VCaP (cell line): ENCODE measurements at regions not wholly inside any gene's neighbourhood (a gene's known extent, or its start where the extent isn't known, plus 50 kb on each side); places are given as distances from the start of the nearest gene placed in this dataset.
A peak's percentile ranks its signal among the peaks of the same experiment; 100 is the strongest.
"Not testable (repeated sequence)": the region's sequence is repeated elsewhere in the genome, so short reads cannot be mapped to it uniquely, and the experiment has no call there.

Experiments used
- H3K27ac ChIP-seq: fragments of 450-650 bp; 2 replicates; pipeline ENCODE4 v1.5.1; 2017
- CTCF ChIP-seq: fragments of 450-650 bp; conservative IDR thresholded peaks from 2 replicates; pipeline ENCODE4 v1.5.1; 2017; ENCODE audit warnings: mild to moderate bottlenecking, moderate library complexity

- no peak for TF ChIP-seq CTCF
- H3K27ac ChIP-seq: no peak overlapping the region
These were observed 74.3 kb upstream of the IGFBP7 start for GRCh38 chr4:57184378-57185029.

DNA sequence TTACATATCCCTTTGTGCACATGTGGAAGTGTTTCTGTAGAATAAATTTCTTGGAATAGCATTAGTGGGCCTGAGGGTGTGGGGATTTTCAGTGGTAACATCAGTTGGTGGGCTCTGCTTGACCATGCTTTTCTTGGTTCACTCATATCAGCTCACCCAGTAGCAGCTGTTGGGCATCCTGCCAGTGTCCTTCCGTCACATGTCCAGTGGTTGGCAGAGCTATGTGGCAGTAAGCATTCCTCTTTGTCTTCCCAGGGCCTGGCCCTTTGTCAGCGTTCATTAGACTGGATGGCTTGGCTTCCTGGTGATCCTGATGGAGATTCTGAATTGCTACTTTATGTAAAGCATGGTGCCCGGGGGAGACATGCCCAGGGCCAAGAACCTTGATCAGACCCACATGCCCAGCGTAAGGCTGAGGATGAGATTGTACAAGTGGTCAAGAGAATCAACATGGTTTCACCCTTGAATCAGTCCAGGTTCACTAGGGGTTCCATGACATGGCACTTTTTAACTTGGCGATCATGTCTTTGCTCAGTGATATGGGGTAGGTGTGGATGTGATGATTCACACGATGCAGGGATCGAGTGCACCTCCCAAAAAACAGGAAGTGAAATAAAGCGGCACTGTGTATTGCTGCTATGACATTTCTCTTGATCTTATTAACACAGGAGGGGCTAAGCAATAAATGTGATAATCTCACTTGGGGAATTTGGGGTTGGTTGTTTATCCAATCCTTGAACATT is 72.1 kb upstream of the IGFBP7 start:
- TF ChIP-seq CTCF: no peak
- no peak overlapping the region for H3K27ac ChIP-seq

GRCh38 chr4:57173136-57173535 is 63.0 kb upstream of the IGFBP7 start:
- H3K27ac ChIP-seq: not testable (repeated sequence)

DNA sequence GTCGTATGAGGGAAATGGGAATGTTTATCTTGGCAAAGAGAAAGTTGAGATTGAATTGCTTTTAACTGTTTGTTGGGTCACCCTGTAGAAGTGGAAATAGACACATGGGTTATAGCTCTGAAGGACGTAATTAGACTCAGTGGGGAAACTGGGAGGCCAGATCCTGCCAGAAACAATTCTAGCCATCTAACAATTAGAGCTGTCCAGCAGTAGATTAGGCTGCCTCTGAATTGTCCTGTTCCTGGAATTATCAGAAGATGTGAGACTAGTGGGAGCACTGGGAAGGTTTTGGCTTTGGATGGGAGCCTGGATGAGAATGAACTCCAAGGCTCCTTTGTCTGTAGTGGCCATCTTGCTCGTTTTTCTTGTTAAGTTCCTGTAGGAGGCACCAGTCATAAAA is 61.9 kb upstream of the IGFBP7 start:
- TF ChIP-seq CTCF: no peak
- no peak overlapping the region for H3K27ac ChIP-seq

DNA sequence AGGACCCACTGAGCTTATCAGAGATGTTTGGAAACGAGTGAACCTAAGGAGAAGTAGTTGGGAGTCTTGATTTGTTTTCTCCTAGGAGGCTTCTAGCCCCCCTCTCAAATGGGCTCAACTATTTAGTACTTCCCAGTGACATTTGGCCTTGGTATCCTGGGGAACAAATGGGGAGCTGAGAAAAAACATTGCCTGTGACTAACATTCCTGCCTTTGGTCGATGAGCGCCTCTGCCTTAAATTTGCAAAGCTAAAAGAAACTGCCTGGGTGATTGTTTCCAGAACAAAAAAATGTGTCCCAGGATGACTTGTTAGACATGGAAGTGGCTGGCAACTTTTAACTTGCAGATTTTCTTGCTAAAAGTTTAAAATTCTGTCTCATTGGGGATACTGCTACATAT is 58.8 kb upstream of the IGFBP7 start:
- H3K27ac ChIP-seq: no peak overlapping the region
- TF ChIP-seq CTCF: no peak

DNA sequence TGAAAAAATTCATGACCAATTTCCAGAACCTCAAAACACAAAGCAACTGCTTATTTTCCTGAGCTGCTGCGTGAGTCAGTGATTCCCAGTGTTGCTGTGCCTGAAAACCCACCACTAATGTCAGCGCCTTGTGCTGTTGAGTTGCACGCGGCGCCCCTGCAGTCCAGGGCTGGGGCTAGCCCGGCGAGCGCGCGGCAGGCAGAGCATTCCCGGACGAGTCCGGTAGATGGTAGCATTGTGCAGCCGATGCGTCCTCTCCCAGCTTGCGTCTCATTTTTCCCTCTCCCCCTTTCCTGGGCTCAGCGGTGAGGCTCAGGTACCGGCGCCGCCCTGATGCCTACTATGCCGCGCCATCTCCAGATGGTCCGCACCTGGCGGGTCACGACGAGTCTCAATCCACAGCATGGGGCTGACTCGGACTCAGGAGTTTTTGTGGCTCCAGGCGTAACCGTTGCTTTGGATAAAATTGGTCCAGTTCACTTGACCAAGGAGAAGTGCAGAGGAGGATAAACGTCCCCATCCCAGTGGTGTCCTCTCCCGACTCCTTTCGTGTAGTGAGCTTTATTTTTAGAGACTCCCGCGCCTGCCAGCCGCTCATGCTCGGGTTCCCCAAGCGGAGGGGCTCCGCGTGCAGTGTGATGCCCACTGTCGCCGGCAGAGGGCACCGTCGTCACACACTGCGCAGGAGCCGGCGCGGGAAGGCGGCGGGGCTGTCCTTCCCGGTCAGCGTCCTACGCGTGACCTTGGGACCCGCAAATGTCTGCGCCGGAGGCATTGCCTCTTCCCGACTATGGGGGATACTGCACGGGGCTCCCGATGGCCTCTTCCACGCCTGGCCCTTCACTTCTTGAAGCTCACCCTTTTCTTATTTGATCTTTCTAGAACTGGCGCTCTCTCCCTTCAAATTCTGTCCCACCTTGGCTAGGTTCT is 53.6 kb upstream of the IGFBP7 start:
- TF ChIP-seq CTCF: peak; percentile 98
- H3K27ac ChIP-seq: peak overlapping the region; percentile 62

DNA sequence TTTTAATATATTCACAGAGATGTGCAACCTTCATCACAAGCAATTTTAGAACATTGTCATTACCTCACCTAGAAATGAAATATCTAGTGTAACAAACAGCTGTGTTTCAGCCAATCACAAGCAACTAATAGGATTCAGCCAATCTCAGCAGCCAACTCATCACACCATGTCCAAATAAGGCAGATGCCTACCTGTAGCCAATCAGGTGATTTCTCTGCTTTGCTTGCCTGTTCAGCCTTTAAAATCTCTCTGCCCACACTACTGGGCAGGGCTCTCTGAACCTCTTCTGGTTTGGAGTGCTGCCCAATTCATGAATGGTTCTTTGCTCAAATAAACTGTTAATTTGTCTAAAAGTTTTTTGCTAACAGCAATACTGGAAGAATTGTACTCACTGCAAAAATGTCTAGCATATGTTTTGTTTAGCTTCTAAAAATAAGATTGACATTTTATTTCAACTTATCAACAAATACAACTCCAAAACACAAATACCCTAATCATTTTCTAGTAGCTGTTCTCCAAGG is 52.4 kb upstream of the IGFBP7 start:
- no peak overlapping the region for H3K27ac ChIP-seq
- no peak for TF ChIP-seq CTCF
